Left ventricle myocardium inferior (tissue), 1 donor: ENCODE measurements at regions not wholly inside any gene's neighbourhood (a gene's known extent, or its start where the extent isn't known, plus 50 kb on each side); places are given as distances from the start of the nearest gene placed in this dataset.

ENCODE experiments used
- DNase-seq: peaks from one replicate; pipeline ENCODE4 v3.0.0-alpha.2; 2020
- H3K27ac ChIP-seq: fragments of 200-600 bp; replicated peaks from 2 replicates; pipeline ENCODE4 v1.8.0; 2021
- H3K27me3 ChIP-seq: fragments of 200-600 bp; 2 replicates; pipeline ENCODE4 v1.8.0; 2021; ENCODE audit warnings: low read depth
- H3K36me3 ChIP-seq: fragments of 200-600 bp; 2 replicates; pipeline ENCODE4 v1.8.0; 2021
- H3K4me1 ChIP-seq: fragments of 200-600 bp; 2 replicates; pipeline ENCODE4 v1.8.0; 2021
- H3K4me3 ChIP-seq: fragments of 200-600 bp; 2 replicates; pipeline ENCODE4 v1.8.0; 2021; ENCODE audit warnings: mild to moderate bottlenecking, moderate library complexity
- H3K9me3 ChIP-seq: fragments of 200-600 bp; replicated peaks from 2 replicates; pipeline ENCODE4 v1.8.0; 2021
- CTCF ChIP-seq: fragments of 200-600 bp; IDR thresholded peaks from 2 replicates; pipeline ENCODE4 v1.8.0; 2021; ENCODE audit warnings: antibody characterized with exemption, mild to moderate bottlenecking, borderline replicate concordance
- intact Hi-C: fragments of 100-400 bp; cut with micrococcal nuclease; formaldehyde crosslinking; loops from one replicate; pipeline ENCODE4 v1.11.0; 2022
- donor health status: DM: no; HTN: yes; CAD: no; lungs with severe emphysema.

- Histone ChIP-seq H3K27me3 (no peaks in the 10 kb centered on the region), H3K4me3 (no peak overlapping the region), H3K9me3 (peaks cover 5% of the 10 kb centered on the region), H3K27ac (peak overlapping the region; percentile 86), H3K36me3 (no peaks in the 10 kb centered on the region), H3K4me1 (peaks cover 61% of the 10 kb centered on the region)
- intact Hi-C loops, result no loop called here
- no peak for TF ChIP-seq CTCF
- no peak for DNase-seq
Measured at GRCh38 chr1:59017501-59018231, 233.8 kb upstream of the JUN start.

DNA sequence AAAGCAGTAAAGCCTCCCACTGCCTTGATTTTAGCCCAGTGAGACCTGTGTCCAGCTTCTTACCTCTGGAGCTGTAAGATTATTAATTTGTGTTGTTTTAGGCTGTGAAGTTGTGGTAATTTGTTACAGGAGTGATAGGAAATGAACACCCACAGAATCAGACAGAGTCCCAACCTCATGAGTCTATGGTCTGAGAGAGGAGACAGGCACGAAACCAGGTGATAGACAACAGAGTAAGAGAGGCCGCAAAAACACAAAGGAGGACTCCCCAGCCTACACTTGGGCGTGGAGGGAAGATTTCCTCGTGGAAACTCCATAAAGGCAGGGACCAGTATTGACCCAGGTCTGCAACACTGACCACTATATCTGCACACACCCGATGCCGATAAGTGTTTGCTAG is 234.6 kb upstream of the JUN start:
- Histone ChIP-seq H3K27me3 (no peaks in the 10 kb centered on the region), H3K36me3 (no peaks in the 10 kb centered on the region), H3K4me1 (peaks cover 54% of the 10 kb centered on the region), H3K27ac (peak overlapping the region; percentile 86), H3K4me3 (no peak overlapping the region), H3K9me3 (peaks cover 5% of the 10 kb centered on the region)
- TF ChIP-seq CTCF, result no peak
- DNase-seq, result no peak
- intact Hi-C loops, result no loop called here

GRCh38 chr1:59018860-59019259 is 235.0 kb upstream of the JUN start:
- no peaks in the 10 kb centered on the region for H3K36me3 ChIP-seq
- peaks cover 49% of the 10 kb centered on the region for H3K4me1 ChIP-seq
- intact Hi-C loops, result no loop called here
- TF ChIP-seq CTCF, result no peak
- H3K9me3 ChIP-seq, result peaks cover 5% of the 10 kb centered on the region
- no peak overlapping the region for H3K4me3 ChIP-seq
- H3K27ac ChIP-seq, result peak overlapping the region; percentile 86
- peak; percentile 46 for DNase-seq
- H3K27me3 ChIP-seq, result no peaks in the 10 kb centered on the region

DNA sequence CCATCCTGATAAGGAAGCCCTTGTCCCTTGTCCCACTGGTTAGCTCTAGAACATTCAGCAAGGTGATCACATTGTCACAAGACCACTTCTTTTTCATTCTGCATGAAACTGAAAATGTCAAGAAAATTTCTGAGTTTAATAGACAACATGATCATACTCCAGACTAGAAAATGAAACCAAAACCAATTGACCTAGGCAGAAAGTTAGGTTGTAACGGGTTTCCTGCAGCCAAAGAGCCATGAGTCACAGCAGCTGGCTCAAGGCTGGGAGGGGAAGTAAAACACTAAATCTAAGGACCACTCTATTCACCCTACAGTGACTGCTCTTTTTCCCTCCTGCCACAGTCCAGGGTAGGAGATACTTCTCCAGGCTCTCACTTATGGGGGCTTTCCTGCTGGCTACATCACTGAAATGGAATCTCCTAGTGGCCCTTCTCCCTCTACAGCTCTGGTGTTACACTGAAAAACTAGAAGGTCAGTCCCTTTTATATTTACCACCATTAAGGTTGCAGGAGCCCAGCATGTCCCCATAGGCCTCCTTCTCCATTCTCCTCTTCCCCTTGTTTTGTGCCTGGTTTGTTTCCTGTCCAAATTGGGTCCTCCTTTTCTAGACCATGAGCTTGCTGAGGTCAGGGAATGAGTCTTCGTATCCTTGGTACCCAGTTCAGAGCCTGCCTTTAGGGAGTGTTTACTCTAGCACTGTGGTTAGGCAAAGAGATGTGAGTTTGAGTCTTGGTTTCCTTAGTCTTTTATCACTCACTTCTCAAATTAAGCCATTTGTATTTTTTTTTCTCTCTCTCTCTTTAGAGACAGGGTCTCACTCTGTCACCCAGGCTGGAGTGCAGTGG is 236.5 kb upstream of the JUN start:
- TF ChIP-seq CTCF, result no peak
- peaks cover 37% of the 10 kb centered on the region for H3K4me1 ChIP-seq
- DNase-seq, result peak; percentile 30
- intact Hi-C loops, result no loop called here
- peak overlapping the region; percentile 86 for H3K27ac ChIP-seq
- peaks cover 5% of the 10 kb centered on the region for H3K9me3 ChIP-seq
- H3K4me3 ChIP-seq, result peak overlapping the region; percentile 50
- no peaks in the 10 kb centered on the region for H3K36me3 ChIP-seq
- no peaks in the 10 kb centered on the region for H3K27me3 ChIP-seq

GRCh38 chr1:59022199-59022598 is 238.4 kb upstream of the JUN start:
- Histone ChIP-seq H3K9me3 (peaks cover 5% of the 10 kb centered on the region), H3K27me3 (no peaks in the 10 kb centered on the region), H3K36me3 (no peaks in the 10 kb centered on the region), H3K4me3 (no peak overlapping the region), H3K27ac (no peak overlapping the region), H3K4me1 (peaks cover 29% of the 10 kb centered on the region)
- no peak for DNase-seq
- intact Hi-C loops, result no loop called here
- no peak for TF ChIP-seq CTCF
